ENCODE measurements at regions not wholly inside any gene's neighbourhood (a gene's known extent, or its start where the extent isn't known, plus 50 kb on each side); places are given as distances from the start of the nearest gene placed in this dataset.
"Not testable (repeated sequence)": the region's sequence is repeated elsewhere in the genome, so short reads cannot be mapped to it uniquely, and the experiment has no call there.

DNA sequence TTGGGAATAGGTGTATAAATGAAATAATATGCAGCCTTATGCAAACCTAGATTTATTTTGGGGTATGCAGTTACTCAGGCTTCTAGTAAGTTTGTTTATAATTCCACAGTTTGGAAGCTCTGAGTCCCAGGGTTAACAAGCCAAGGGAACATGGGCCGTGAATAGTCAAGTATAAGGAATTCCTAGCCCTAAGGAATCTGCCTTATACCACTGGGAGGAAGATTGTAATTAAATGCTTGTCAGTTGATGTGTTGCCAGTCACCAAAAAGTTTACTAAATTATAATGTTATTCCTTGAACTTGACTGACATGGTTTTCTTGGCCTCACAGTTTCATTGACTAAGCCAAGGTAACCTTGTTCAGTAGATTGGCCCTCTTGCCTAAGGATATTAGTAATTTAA lies 72.4 kb upstream of the SGO1 start:
- DNase-seq (ENCODE audit: low read depth in 2 of 2), result no peak

DNA sequence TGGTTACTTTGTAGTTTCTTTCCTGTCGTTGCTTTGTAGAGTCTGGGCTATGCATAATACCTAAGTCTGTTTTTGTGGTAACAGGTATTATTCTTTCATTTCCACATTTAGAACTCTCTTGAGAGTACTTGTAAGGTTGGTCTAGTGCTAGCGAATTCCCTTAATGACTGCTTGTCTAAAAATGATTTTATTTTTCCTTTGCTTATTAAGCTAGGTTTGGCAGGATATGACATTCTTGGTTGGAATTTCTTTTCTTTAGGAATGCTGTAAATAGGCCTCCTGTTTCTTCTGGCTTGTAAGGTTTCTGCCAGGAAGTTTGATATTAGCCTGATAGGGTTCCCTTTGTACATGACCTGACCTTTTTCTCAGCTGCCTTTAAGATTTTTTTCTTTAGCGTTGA lies 70.1 kb upstream of the SGO1 start:
- no peak for DNase-seq (ENCODE audit: low read depth in 2 of 2)

GRCh38 chr3:20254268-20255117 lies 68.5 kb upstream of the SGO1 start:
- no peak for DNase-seq (ENCODE audit: low read depth in 2 of 2)

- no peak for DNase-seq (ENCODE audit: low read depth in 2 of 2)
These were observed 64.8 kb upstream of the SGO1 start for GRCh38 chr3:20250786-20251185.

GRCh38 chr3:20250314-20250713 lies 64.3 kb upstream of the SGO1 start:
- DNase-seq (ENCODE audit: low read depth in 2 of 2), result no peak

GRCh38 chr3:20246662-20247061 lies 60.7 kb upstream of the SGO1 start:
- no peak for DNase-seq (ENCODE audit: low read depth in 2 of 2)

DNA sequence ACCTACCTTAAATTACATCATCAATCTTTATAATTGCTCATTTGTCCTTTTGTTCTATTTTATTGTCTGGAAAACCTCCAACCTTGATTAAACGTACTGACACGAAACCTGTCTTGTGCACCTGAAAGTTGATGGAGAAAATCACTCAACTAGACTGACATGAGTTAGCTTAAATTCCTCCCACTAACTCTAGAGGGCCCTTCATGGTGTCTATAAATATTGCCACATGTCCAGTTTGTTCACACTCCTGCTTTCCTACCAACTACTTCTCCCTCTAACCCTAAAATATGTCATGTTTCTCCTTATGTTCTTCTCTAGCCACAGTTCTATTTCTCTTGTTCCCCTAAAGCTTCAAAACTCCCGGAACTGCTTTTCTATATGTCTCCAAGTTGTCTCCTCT lies 59.8 kb upstream of the SGO1 start:
- no peak for DNase-seq (ENCODE audit: low read depth in 2 of 2)

- DNase-seq (ENCODE audit: low read depth in 2 of 2), result no peak
These were observed 54.3 kb upstream of the SGO1 start for GRCh38 chr3:20240154-20240883.

- DNase-seq (ENCODE audit: low read depth in 2 of 2), result not testable (repeated sequence)
These were observed 52.2 kb upstream of the SGO1 start for GRCh38 chr3:20238199-20238598.

DNA sequence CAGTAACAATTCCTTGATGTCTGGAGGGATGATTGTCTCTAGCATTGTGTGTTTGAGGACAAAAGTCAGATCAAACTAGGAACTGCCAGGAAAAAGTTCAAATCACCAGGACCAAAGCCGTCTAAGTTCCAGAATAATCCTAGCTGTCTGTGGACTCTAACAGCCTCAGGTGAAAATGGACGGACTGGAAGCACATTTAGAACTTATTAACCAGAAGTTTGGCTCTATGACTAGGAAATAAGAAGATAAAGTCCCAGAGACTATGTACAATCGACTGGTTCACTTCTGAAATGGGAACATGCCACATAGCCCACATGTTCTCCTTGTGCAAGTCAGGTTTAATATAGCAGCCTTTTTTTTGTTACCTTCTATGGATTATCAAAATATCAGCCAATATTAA lies 50.6 kb upstream of the SGO1 start:
- DNase-seq (ENCODE audit: low read depth in 2 of 2), result no peak
